GM12878 (cell line): ENCODE measurements at regions not wholly inside any gene's neighbourhood (a gene's known extent, or its start where the extent isn't known, plus 50 kb on each side); places are given as distances from the start of the nearest gene placed in this dataset.

Experiments used
- ATAC-seq: fragments of 200-7000 bp; cut with Tn5 transposase; 3 replicates; pipeline ENCODE4 v1.9.1; 2020; ENCODE audit warnings: mild to moderate bottlenecking, moderate library complexity
- BruUV-seq: library from RNA; stranded (reverse); fragments of 400-500 nt; replicated peaks from 2 replicates; lab custom pipeline; 2021; lab: Mats Ljungman, UMichigan
- CTCF ChIA-PET: fragments of 300-600 bp; sonication (Branson Sonifier 250); formaldehyde crosslinking; extraction: SDS; loops from one replicate; lab custom pipeline; 2021; ENCODE audit warnings: inconsistent platforms; lab: Yijun Ruan, JAX
- POLR2A ChIA-PET: fragments of 350-600 bp; formaldehyde crosslinking; extraction: SDS; loops from one replicate; lab custom pipeline; 2021; ENCODE audit warnings: inconsistent platforms; lab: Charles Lee
- RAD21 ChIA-PET: fragments of 300-600 bp; sonication (Branson Sonifier 250); formaldehyde crosslinking; loops from one replicate; lab custom pipeline; 2023; ENCODE audit warnings: antibody characterized with exemption; ENCODE audit not compliant: unreplicated experiment; lab: Charles Lee
- SMC1A ChIA-PET: fragments of 300-600 bp; sonication (Branson Sonifier 250); formaldehyde crosslinking; loops from one replicate; lab custom pipeline; 2023; ENCODE audit not compliant: unreplicated experiment, uncharacterized antibody; lab: Charles Lee
- DNase-seq: peaks from one replicate; pipeline ENCODE4 v3.0.0-alpha.2; 2011; ENCODE audit warnings: low read depth, low spot score
- FAIRE-seq: peaks from 3 replicates; lab custom pipeline; 2011; peaks lifted over from hg19 to GRCh38; lab: Jason Lieb, UNC
- H2AFZ ChIP-seq: 2 replicates; pipeline ENCODE4 v1.6.0; 2011; ENCODE audit warnings: low read depth, low read length, control low read depth; ENCODE audit not compliant: control insufficient read depth
- H3K27ac ChIP-seq: 2 replicates; pipeline ENCODE4 v1.5.1; 2011; ENCODE audit warnings: control low read depth; ENCODE audit not compliant: control insufficient read depth, insufficient read depth
- H3K27me3 ChIP-seq, 2 experiments: replicated peaks in 1 of 2; 2 replicates each; pipeline versions ENCODE4 v1.6.0 to v1.6.1; 2011; ENCODE audit warnings: low read length in 1 of 2; ENCODE audit not compliant: control insufficient read depth in 2 of 2, insufficient read depth in 2 of 2
- H3K36me3 ChIP-seq, 2 experiments: 2 replicates each; pipeline ENCODE4 v1.5.1; 2011; ENCODE audit warnings: low read length in 1 of 2; ENCODE audit not compliant: control insufficient read depth in 2 of 2, insufficient read depth in 2 of 2
- H3K4me1 ChIP-seq: 2 replicates; pipeline ENCODE4 v1.6.1; 2011; ENCODE audit warnings: mild to moderate bottlenecking, low read length, moderate library complexity, mixed read lengths; ENCODE audit not compliant: control insufficient read depth, insufficient read depth
- H3K4me2 ChIP-seq: 2 replicates; pipeline ENCODE4 v1.6.0; 2011; ENCODE audit warnings: control low read depth; ENCODE audit not compliant: control insufficient read depth, insufficient read depth
- H3K4me3 ChIP-seq: fragments of 200-600 bp; sonication (generic); 2 replicates; pipeline ENCODE4 v1.5.1; 2016
- H3K79me2 ChIP-seq: 2 replicates; pipeline ENCODE4 v1.6.0; 2011; ENCODE audit warnings: low read length; ENCODE audit not compliant: control insufficient read depth, insufficient read depth
- H3K9ac ChIP-seq: 2 replicates; pipeline ENCODE4 v1.8.0; 2011; ENCODE audit warnings: low read length, control low read depth, mixed read lengths; ENCODE audit not compliant: control insufficient read depth, insufficient read depth
- H3K9me3 ChIP-seq: replicated peaks from 3 replicates; pipeline ENCODE4 v1.5.1; 2011; ENCODE audit warnings: mild to moderate bottlenecking, low read length; ENCODE audit not compliant: control insufficient read depth, insufficient read depth
- H4K20me1 ChIP-seq: 2 replicates; pipeline ENCODE4 v1.6.0; 2011; ENCODE audit not compliant: control insufficient read depth, insufficient read depth
- CBX5 ChIP-seq: sonication (generic); IDR thresholded peaks from 2 replicates; pipeline ENCODE4 v1.6.1; 2016; ENCODE audit warnings: low read depth, moderate library complexity, mild to moderate bottlenecking, inconsistent platforms
- FOXM1 ChIP-seq: IDR thresholded peaks from 2 replicates; pipeline ENCODE4 v1.6.1; 2012; ENCODE audit warnings: low read depth, mild to moderate bottlenecking, inconsistent platforms, low read length, moderate library complexity
- HCFC1 ChIP-seq: fragments of 150-350 bp; IDR thresholded peaks from 2 replicates; pipeline ENCODE4 v1.6.1; 2014; ENCODE audit warnings: low read length
- HDGF ChIP-seq: fragments of 450-650 bp; IDR thresholded peaks from 2 replicates; pipeline ENCODE4 v1.6.1; 2016; ENCODE audit warnings: antibody characterized with exemption
- KLF5 ChIP-seq: fragments of 450-650 bp; IDR thresholded peaks from 2 replicates; pipeline ENCODE4 v1.6.1; 2014; ENCODE audit warnings: mild to moderate bottlenecking; ENCODE audit not compliant: partially characterized antibody
- MTA3 ChIP-seq: IDR thresholded peaks from 2 replicates; pipeline ENCODE4 v1.6.1; 2012; ENCODE audit warnings: low read length, inconsistent platforms, borderline replicate concordance
- PAX5 ChIP-seq: IDR thresholded peaks from 2 replicates; pipeline ENCODE4 v1.6.1; 2011; ENCODE audit warnings: low read depth, low read length, borderline replicate concordance
- WGBS: methylation state at CpG from one replicate; pipeline ENCODE4 v1.1.6; 2016; ENCODE audit warnings: low lambda C conversion rate; ENCODE audit not compliant: insufficient replicate concordance, insufficient coverage; ENCODE audit errors: missing lambda C conversion rate; 5-methylcytosine and 5-hydroxymethylcytosine counted together
- in situ Hi-C: fragments of 300-500 bp; cut with MboI; formaldehyde crosslinking; loops from 9 replicates; pipeline ENCODE4 v1.14.3; 2018; ENCODE audit warnings: mixed read lengths
- intact Hi-C: fragments of 100-400 bp; cut with micrococcal nuclease; formaldehyde crosslinking; loops from one replicate; pipeline ENCODE4 v1.14.2; 2022; ENCODE audit not compliant: unreplicated experiment
- TF ChIP-seq, protein P1 (sequence below): fragments of 450-650 bp; conservative IDR thresholded peaks from 2 replicates; pipeline ENCODE4 v1.6.1; 2017; ENCODE audit warnings: mild to moderate bottlenecking, moderate library complexity
- TF ChIP-seq, protein P2 (sequence below): IDR thresholded peaks from 2 replicates; pipeline ENCODE4 v1.6.1; 2011; ENCODE audit warnings: borderline replicate concordance, low read depth, mild to moderate bottlenecking, moderate library complexity, mixed read lengths, low read length; ENCODE audit not compliant: insufficient read depth; ENCODE audit errors: extremely low read length
- TF ChIP-seq, protein P3 (sequence below): fragments of 450-650 bp; IDR thresholded peaks from 2 replicates; pipeline ENCODE4 v1.6.1; 2016; ENCODE audit warnings: mild to moderate bottlenecking
- TF ChIP-seq, protein P4 (sequence below): IDR thresholded peaks from 2 replicates; pipeline ENCODE4 v1.6.1; 2011; ENCODE audit warnings: borderline replicate concordance, low read depth, mild to moderate bottlenecking, moderate library complexity, low read length; ENCODE audit not compliant: insufficient read depth, poor library complexity, severe bottlenecking
- TF ChIP-seq, protein P5 (sequence below): fragments of 450-650 bp; IDR thresholded peaks from 2 replicates; pipeline ENCODE4 v1.6.1; 2016; ENCODE audit warnings: mild to moderate bottlenecking, moderate library complexity, borderline replicate concordance

DNA sequence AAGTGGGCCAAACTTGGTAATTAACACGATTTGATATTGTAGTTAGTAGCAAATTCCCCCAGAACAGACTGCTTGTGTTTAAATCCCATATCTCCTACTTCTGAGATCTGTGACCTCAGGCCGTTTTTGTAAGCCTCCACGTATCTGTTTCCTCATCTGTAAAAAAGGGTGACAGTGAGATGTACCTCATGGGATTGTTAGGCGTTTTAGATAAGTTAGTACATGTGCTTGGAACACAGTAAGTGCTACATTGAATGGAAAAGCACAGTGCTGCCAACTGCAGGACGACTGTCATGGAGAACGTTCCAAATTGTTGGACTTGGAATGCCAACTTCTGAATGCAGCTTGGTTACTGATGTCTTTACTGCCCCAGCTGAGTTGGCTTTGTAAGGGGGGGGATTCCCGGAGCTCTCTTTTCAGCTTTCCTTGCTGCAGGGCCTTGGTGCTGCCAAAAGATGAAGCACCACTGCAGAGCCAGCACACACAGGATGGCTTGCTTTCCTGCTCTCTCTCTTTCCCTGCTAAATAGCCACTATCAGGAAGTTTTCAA lies 108.6 kb downstream of the OPN5 start (continued):
- TF ChIP-seq, protein P1, sequence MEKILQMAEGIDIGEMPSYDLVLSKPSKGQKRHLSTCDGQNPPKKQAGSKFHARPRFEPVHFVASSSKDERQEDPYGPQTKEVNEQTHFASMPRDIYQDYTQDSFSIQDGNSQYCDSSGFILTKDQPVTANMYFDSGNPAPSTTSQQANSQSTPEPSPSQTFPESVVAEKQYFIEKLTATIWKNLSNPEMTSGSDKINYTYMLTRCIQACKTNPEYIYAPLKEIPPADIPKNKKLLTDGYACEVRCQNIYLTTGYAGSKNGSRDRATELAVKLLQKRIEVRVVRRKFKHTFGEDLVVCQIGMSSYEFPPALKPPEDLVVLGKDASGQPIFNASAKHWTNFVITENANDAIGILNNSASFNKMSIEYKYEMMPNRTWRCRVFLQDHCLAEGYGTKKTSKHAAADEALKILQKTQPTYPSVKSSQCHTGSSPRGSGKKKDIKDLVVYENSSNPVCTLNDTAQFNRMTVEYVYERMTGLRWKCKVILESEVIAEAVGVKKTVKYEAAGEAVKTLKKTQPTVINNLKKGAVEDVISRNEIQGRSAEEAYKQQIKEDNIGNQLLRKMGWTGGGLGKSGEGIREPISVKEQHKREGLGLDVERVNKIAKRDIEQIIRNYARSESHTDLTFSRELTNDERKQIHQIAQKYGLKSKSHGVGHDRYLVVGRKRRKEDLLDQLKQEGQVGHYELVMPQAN = no peak

DNA sequence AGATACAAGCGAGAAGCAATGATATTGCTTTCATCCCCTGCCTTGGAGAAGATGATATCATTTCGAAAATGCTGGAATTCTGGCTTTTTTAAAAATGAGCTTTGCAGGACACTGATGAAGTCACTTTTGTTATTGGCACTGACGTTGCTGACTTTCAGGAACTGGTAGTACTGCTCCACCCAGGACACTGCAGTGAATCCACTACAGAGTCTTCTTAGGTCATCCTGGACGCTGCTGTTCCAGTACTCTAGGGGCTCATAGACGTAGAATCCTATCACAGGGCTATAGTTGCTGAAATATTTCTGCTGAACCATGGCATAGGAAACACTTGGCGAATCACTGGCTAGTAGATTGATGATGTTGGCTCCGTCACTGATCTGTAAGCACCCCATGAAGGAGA lies 97.2 kb downstream of the OPN5 start:
- intact Hi-C loops (no loop called here), in situ Hi-C loops (no loop called here)
- H3K27ac ChIP-seq = no peak overlapping the region
- ATAC-seq (no peak), DNase-seq (no peak), FAIRE-seq (no peak)
- H4K20me1 ChIP-seq = no peaks in the 10 kb centered on the region
- H3K9ac ChIP-seq = no peak overlapping the region
- BruUV-seq = no TSS peak
- CTCF ChIA-PET = interaction anchor here (1.2 kb wide), 1 partner anchor 247 kb away, joined by 3 read pairs; no protein-coding TSS in a partner anchor
- H3K27me3 ChIP-seq = no peaks in the 10 kb centered on the region
- SMC1A ChIA-PET = no interaction called here
- RAD21 ChIA-PET = no interaction called here
- POLR2A ChIA-PET = no interaction called here
- H3K36me3 ChIP-seq = no peaks in the 10 kb centered on the region
- no peak overlapping the region for H2AFZ ChIP-seq
- no peaks in the 10 kb centered on the region for H3K4me1 ChIP-seq
- 7% methylated on average over 7 of the region's 7 CpGs for WGBS
- no peaks in the 10 kb centered on the region for H3K9me3 ChIP-seq
- H3K4me3 ChIP-seq = no peak overlapping the region
- H3K4me2 ChIP-seq = no peak overlapping the region
- no peaks in the 10 kb centered on the region for H3K79me2 ChIP-seq
- TF ChIP-seq, protein P2, sequence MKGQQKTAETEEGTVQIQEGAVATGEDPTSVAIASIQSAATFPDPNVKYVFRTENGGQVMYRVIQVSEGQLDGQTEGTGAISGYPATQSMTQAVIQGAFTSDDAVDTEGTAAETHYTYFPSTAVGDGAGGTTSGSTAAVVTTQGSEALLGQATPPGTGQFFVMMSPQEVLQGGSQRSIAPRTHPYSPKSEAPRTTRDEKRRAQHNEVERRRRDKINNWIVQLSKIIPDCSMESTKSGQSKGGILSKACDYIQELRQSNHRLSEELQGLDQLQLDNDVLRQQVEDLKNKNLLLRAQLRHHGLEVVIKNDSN = no peak
- TF ChIP-seq HDGF (no peak), PAX5 (no peak), KLF5 (no peak), HCFC1 (no peak), MTA3 (no peak), CBX5 (no peak), FOXM1 (no peak)
- TF ChIP-seq, protein P3, sequence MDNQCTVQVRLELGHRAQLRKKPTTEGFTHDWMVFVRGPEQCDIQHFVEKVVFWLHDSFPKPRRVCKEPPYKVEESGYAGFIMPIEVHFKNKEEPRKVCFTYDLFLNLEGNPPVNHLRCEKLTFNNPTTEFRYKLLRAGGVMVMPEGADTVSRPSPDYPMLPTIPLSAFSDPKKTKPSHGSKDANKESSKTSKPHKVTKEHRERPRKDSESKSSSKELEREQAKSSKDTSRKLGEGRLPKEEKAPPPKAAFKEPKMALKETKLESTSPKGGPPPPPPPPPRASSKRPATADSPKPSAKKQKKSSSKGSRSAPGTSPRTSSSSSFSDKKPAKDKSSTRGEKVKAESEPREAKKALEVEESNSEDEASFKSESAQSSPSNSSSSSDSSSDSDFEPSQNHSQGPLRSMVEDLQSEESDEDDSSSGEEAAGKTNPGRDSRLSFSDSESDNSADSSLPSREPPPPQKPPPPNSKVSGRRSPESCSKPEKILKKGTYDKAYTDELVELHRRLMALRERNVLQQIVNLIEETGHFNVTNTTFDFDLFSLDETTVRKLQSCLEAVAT = no peak
- TF ChIP-seq, protein P4, sequence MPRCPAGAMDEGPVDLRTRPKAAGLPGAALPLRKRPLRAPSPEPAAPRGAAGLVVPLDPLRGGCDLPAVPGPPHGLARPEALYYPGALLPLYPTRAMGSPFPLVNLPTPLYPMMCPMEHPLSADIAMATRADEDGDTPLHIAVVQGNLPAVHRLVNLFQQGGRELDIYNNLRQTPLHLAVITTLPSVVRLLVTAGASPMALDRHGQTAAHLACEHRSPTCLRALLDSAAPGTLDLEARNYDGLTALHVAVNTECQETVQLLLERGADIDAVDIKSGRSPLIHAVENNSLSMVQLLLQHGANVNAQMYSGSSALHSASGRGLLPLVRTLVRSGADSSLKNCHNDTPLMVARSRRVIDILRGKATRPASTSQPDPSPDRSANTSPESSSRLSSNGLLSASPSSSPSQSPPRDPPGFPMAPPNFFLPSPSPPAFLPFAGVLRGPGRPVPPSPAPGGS = no peak
- TF ChIP-seq, protein P5, sequence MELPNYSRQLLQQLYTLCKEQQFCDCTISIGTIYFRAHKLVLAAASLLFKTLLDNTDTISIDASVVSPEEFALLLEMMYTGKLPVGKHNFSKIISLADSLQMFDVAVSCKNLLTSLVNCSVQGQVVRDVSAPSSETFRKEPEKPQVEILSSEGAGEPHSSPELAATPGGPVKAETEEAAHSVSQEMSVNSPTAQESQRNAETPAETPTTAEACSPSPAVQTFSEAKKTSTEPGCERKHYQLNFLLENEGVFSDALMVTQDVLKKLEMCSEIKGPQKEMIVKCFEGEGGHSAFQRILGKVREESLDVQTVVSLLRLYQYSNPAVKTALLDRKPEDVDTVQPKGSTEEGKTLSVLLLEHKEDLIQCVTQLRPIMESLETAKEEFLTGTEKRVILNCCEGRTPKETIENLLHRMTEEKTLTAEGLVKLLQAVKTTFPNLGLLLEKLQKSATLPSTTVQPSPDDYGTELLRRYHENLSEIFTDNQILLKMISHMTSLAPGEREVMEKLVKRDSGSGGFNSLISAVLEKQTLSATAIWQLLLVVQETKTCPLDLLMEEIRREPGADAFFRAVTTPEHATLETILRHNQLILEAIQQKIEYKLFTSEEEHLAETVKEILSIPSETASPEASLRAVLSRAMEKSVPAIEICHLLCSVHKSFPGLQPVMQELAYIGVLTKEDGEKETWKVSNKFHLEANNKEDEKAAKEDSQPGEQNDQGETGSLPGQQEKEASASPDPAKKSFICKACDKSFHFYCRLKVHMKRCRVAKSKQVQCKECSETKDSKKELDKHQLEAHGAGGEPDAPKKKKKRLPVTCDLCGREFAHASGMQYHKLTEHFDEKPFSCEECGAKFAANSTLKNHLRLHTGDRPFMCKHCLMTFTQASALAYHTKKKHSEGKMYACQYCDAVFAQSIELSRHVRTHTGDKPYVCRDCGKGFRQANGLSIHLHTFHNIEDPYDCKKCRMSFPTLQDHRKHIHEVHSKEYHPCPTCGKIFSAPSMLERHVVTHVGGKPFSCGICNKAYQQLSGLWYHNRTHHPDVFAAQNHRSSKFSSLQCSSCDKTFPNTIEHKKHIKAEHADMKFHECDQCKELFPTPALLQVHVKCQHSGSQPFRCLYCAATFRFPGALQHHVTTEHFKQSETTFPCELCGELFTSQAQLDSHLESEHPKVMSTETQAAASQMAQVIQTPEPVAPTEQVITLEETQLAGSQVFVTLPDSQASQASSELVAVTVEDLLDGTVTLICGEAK = no peak
